Keratinocyte (primary cell): ENCODE measurements at regions not wholly inside any gene's neighbourhood (a gene's known extent, or its start where the extent isn't known, plus 50 kb on each side); places are given as distances from the start of the nearest gene placed in this dataset.

Experiments used
- EZH2 ChIP-seq: IDR thresholded peaks from one replicate; pipeline ENCODE4 v1.6.1; 2012; ENCODE audit warnings: inconsistent platforms, mild to moderate bottlenecking, low read length, moderate library complexity
- TF ChIP-seq, protein P1 (sequence below), 3 experiments: IDR thresholded peaks in 1 of 3; conservative IDR thresholded peaks in 1 of 3; optimal IDR thresholded peaks in 1 of 3; 2 replicates in 2 of 3; 3 replicates in 1 of 3; pipeline versions ENCODE3 to v1.5.1; 2011; ENCODE audit warnings: low read length in 3 of 3, mild to moderate bottlenecking in 3 of 3, moderate library complexity in 2 of 3, control low read depth in 1 of 3, inconsistent platforms in 1 of 3; ENCODE audit not compliant: insufficient read depth in 2 of 3; ENCODE audit errors: extremely low read depth in 1 of 3

DNA sequence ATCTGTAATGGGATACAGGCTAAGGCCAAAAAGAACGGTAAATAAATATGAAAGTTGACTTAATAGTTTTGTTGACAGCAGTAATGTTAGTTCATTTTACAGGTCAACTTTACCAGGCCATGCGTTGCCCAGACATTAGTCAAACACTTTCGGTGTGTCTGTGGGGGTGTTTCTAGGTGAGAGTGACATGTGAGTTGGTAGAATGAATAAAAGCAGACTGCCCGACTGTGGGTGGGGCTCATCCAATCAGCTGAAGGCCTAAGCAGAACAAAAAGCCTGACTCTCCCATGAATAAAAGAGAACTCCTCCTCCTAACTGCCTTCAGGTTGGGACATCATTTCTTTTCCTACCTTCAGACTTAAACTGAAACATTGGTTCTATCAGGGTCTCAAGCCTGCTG, 132.3 kb downstream of the MTPAP start:
- TF ChIP-seq, protein P1, sequence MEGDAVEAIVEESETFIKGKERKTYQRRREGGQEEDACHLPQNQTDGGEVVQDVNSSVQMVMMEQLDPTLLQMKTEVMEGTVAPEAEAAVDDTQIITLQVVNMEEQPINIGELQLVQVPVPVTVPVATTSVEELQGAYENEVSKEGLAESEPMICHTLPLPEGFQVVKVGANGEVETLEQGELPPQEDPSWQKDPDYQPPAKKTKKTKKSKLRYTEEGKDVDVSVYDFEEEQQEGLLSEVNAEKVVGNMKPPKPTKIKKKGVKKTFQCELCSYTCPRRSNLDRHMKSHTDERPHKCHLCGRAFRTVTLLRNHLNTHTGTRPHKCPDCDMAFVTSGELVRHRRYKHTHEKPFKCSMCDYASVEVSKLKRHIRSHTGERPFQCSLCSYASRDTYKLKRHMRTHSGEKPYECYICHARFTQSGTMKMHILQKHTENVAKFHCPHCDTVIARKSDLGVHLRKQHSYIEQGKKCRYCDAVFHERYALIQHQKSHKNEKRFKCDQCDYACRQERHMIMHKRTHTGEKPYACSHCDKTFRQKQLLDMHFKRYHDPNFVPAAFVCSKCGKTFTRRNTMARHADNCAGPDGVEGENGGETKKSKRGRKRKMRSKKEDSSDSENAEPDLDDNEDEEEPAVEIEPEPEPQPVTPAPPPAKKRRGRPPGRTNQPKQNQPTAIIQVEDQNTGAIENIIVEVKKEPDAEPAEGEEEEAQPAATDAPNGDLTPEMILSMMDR (optimal IDR thresholded peaks at IDR 0.05 in 1 of 3, IDR thresholded peaks at IDR 0.05 in 1 of 3, conservative IDR thresholded peaks at IDR 0.05 in 1 of 3; ENCODE audit: extremely low read depth in 1 of 3, insufficient read depth in 2 of 3, low read length in 3 of 3): no peak
- no peak for TF ChIP-seq EZH2
